ENCODE measurements at regions not wholly inside any gene's neighbourhood (a gene's known extent, or its start where the extent isn't known, plus 50 kb on each side); places are given as distances from the start of the nearest gene placed in this dataset.

GRCh38 chr2:125853626-125854025 is 802.3 kb upstream of the GYPC start:
- 80% methylated on average over 4 of the region's 4 CpGs for WGBS (ENCODE audit: insufficient coverage, low coverage, low lambda C conversion rate, missing lambda C conversion rate)
- no peaks in the 10 kb centered on the region for H3K9me3 ChIP-seq
- intact Hi-C loops (cut with DNase I), result no loop called here
- no peaks in the 10 kb centered on the region for H3K36me3 ChIP-seq
- no peaks in the 10 kb centered on the region for H3K27me3 ChIP-seq
- ATAC-seq (no peak), DNase-seq (no peak)
- no peak overlapping the region for H3K4me3 ChIP-seq
- TF ChIP-seq CTCF (IDR thresholded peaks at IDR 0.05), result no peak
- no peak for TF ChIP-seq POLR2A (IDR thresholded peaks at IDR 0.05)
- H3K27ac ChIP-seq, result no peak overlapping the region
- no peaks in the 10 kb centered on the region for H3K4me1 ChIP-seq

GRCh38 chr2:125855204-125855603 is 800.8 kb upstream of the GYPC start:
- no peaks in the 10 kb centered on the region for H3K4me1 ChIP-seq
- H3K36me3 ChIP-seq, result no peaks in the 10 kb centered on the region
- TF ChIP-seq CTCF (IDR thresholded peaks at IDR 0.05), result no peak
- no peak for TF ChIP-seq POLR2A (IDR thresholded peaks at IDR 0.05)
- H3K4me3 ChIP-seq, result no peak overlapping the region
- H3K9me3 ChIP-seq, result no peaks in the 10 kb centered on the region
- WGBS (ENCODE audit: insufficient coverage, low coverage, low lambda C conversion rate, missing lambda C conversion rate), result 50% methylated on average over 3 of the region's 3 CpGs
- DNase-seq (no peak), ATAC-seq (no peak)
- H3K27ac ChIP-seq, result no peak overlapping the region
- intact Hi-C loops (cut with DNase I), result no loop called here
- H3K27me3 ChIP-seq, result no peaks in the 10 kb centered on the region

GRCh38 chr2:125857971-125858794 is 797.8 kb upstream of the GYPC start:
- no peaks in the 10 kb centered on the region for H3K4me1 ChIP-seq
- ATAC-seq (no peak), DNase-seq (no peak)
- 60% methylated on average over 8 of the region's 8 CpGs for WGBS (ENCODE audit: insufficient coverage, low coverage, low lambda C conversion rate, missing lambda C conversion rate)
- no peak overlapping the region for H3K4me3 ChIP-seq
- TF ChIP-seq POLR2A (IDR thresholded peaks at IDR 0.05) (no peak), CTCF (IDR thresholded peaks at IDR 0.05) (no peak)
- intact Hi-C loops (cut with DNase I), result no loop called here
- no peaks in the 10 kb centered on the region for H3K27me3 ChIP-seq
- no peak overlapping the region for H3K27ac ChIP-seq
- no peaks in the 10 kb centered on the region for H3K9me3 ChIP-seq
- no peaks in the 10 kb centered on the region for H3K36me3 ChIP-seq

- no peak overlapping the region for H3K27ac ChIP-seq
- ATAC-seq (no peak), DNase-seq (no peak)
- H3K9me3 ChIP-seq, result no peaks in the 10 kb centered on the region
- no peaks in the 10 kb centered on the region for H3K4me1 ChIP-seq
- H3K27me3 ChIP-seq, result no peaks in the 10 kb centered on the region
- TF ChIP-seq CTCF (IDR thresholded peaks at IDR 0.05), result no peak
- TF ChIP-seq POLR2A (IDR thresholded peaks at IDR 0.05), result no peak
- H3K36me3 ChIP-seq, result no peaks in the 10 kb centered on the region
- H3K4me3 ChIP-seq, result no peak overlapping the region
- intact Hi-C loops (cut with DNase I), result no loop called here
- WGBS (ENCODE audit: insufficient coverage, low coverage, low lambda C conversion rate, missing lambda C conversion rate), result 57% methylated on average over 1 of the region's 1 CpG
These were observed 794.5 kb upstream of the GYPC start for GRCh38 chr2:125861461-125861860.

All from right lobe of liver (tissue), 6 donors.